SK-N-SH (cell line): ENCODE measurements at regions not wholly inside any gene's neighbourhood (a gene's known extent, or its start where the extent isn't known, plus 50 kb on each side); places are given as distances from the start of the nearest gene placed in this dataset.

Experiments used
- CTCF ChIA-PET: fragments of 300-600, 350-600 bp; formaldehyde crosslinking; extraction: SDS; loops from one replicate; lab custom pipeline; 2021; lab: Yijun Ruan, JAX
- POLR2A ChIA-PET: fragments of 350-600 bp; sonication (Branson Sonifier 250); formaldehyde crosslinking; extraction: SDS; loops from one replicate; lab custom pipeline; 2020; ENCODE audit warnings: antibody characterized with exemption, inconsistent platforms; lab: Yijun Ruan, JAX
- DNase-seq: peaks from one replicate; pipeline ENCODE4 v3.0.0; 2012
- H2AFZ ChIP-seq: fragments of 200-600 bp; sonication (generic); 2 replicates; pipeline ENCODE4 v1.8.1; 2016; ENCODE audit warnings: antibody characterized with exemption, mild to moderate bottlenecking, low read depth
- H3F3A ChIP-seq: fragments of 200-600 bp; sonication (generic); replicated peaks from 2 replicates; pipeline ENCODE3; 2016; ENCODE audit warnings: antibody characterized with exemption, mild to moderate bottlenecking; ENCODE audit not compliant: insufficient read depth
- H3K27ac ChIP-seq, 2 experiments: fragments of 200-500 bp in 1 of 2; fragments of 200-600 bp in 1 of 2; sonication (Bioruptor generic) in 1 of 2; sonication (generic), shearing (Covaris generic) in 1 of 2; 2 replicates each; pipeline versions ENCODE4 v1.5.1 to v1.6.1; 2014 to 2016; ENCODE audit warnings: low read depth in 2 of 2, inconsistent platforms in 1 of 2, low read length in 1 of 2, mild to moderate bottlenecking in 1 of 2, mixed read lengths in 1 of 2
- H3K27me3 ChIP-seq: fragments of 200-600 bp; sonication (generic), shearing (Covaris generic); 2 replicates; pipeline ENCODE4 v1.6.1; 2016; ENCODE audit warnings: mixed run types; ENCODE audit not compliant: insufficient read depth
- H3K36me3 ChIP-seq, 2 experiments: fragments of 200-500 bp in 1 of 2; fragments of 200-600 bp in 1 of 2; sonication (Bioruptor generic) in 1 of 2; sonication (generic) in 1 of 2; replicated peaks in 1 of 2; 2 replicates each; pipeline versions ENCODE3 to v1.5.1; 2014 to 2016; ENCODE audit warnings: low read length in 1 of 2, mild to moderate bottlenecking in 1 of 2; ENCODE audit not compliant: insufficient read depth in 2 of 2, control insufficient read depth in 1 of 2
- H3K4me1 ChIP-seq, 2 experiments: fragments of 200-500 bp in 1 of 2; fragments of 200-600 bp in 1 of 2; sonication (Bioruptor generic) in 1 of 2; sonication (generic), shearing (Covaris generic) in 1 of 2; 2 replicates each; pipeline versions ENCODE4 v1.5.1 to v1.6.1; 2014 to 2016; ENCODE audit warnings: low read depth in 1 of 2, low read length in 1 of 2, mixed run types in 1 of 2; ENCODE audit not compliant: insufficient read depth in 2 of 2, control insufficient read depth in 1 of 2
- H3K4me2 ChIP-seq: fragments of 200-600 bp; sonication (generic), shearing (Covaris generic); 2 replicates; pipeline ENCODE4 v1.6.1; 2017; ENCODE audit warnings: mixed run types
- H3K4me3 ChIP-seq, 2 experiments: fragments of 200-500 bp in 1 of 2; fragments of 200-600 bp in 1 of 2; sonication (Bioruptor generic) in 1 of 2; sonication (generic), shearing (Covaris generic) in 1 of 2; 2 replicates each; pipeline versions ENCODE4 v1.5.1 to v1.8.1; 2014 to 2016; ENCODE audit warnings: low read depth in 2 of 2, inconsistent platforms in 1 of 2, low read length in 1 of 2, mild to moderate bottlenecking in 1 of 2, mixed read lengths in 1 of 2, moderate library complexity in 1 of 2
- H3K79me2 ChIP-seq: fragments of 200-600 bp; sonication (generic); 2 replicates; pipeline ENCODE4 v1.8.1; 2017; ENCODE audit warnings: mild to moderate bottlenecking; ENCODE audit not compliant: insufficient read depth
- H3K9ac ChIP-seq: fragments of 200-600 bp; sonication (generic); 2 replicates; pipeline ENCODE4 v1.6.1; 2017; ENCODE audit warnings: mixed run types
- H3K9me2 ChIP-seq: fragments of 200-600 bp; sonication (generic); 2 replicates; pipeline ENCODE4 v1.6.1; 2017; ENCODE audit warnings: mixed run types
- H3K9me3 ChIP-seq: fragments of 200-600 bp; sonication (generic); 2 replicates; pipeline ENCODE4 v1.6.1; 2017; ENCODE audit warnings: mixed run types, mild to moderate bottlenecking, moderate library complexity
- H4K20me1 ChIP-seq: fragments of 200-600 bp; sonication (generic); 2 replicates; pipeline ENCODE4 v1.6.1; 2017; ENCODE audit warnings: mild to moderate bottlenecking, mixed run types; ENCODE audit not compliant: insufficient read depth
- CHD2 ChIP-seq: fragments of 150-350 bp; IDR thresholded peaks from 2 replicates; pipeline ENCODE4 v1.6.1; 2018; ENCODE audit warnings: low read length; ENCODE audit not compliant: partially characterized antibody
- ELF1 ChIP-seq: IDR thresholded peaks from 2 replicates; pipeline ENCODE4 v1.4.0; 2012
- EP300 ChIP-seq, 2 experiments: IDR thresholded peaks; 2 replicates each; pipeline versions ENCODE4 v1.4.0 to v1.6.1; 2012; ENCODE audit warnings: borderline replicate concordance in 1 of 2, low read depth in 1 of 2, low read length in 1 of 2
- EZH2phosphoT487 ChIP-seq: fragments of 200-600 bp; sonication (generic); IDR thresholded peaks from 2 replicates; pipeline ENCODE4 v1.6.1; 2017; ENCODE audit warnings: low read depth, mixed run types, mild to moderate bottlenecking, antibody characterized with exemption, moderate library complexity, borderline replicate concordance
- FOXJ3 ChIP-seq: sonication (generic); formaldehyde crosslinking; IDR thresholded peaks from 2 replicates; pipeline ENCODE4 v1.5.1; 2020; ENCODE audit warnings: mild to moderate bottlenecking, missing genetic modification reagents
- FOXM1 ChIP-seq: IDR thresholded peaks from 2 replicates; pipeline ENCODE4 v1.4.0; 2012; ENCODE audit warnings: low read depth, mild to moderate bottlenecking
- GABPA ChIP-seq: IDR thresholded peaks from 2 replicates; pipeline ENCODE4 v1.4.0; 2012; ENCODE audit warnings: low read depth, mild to moderate bottlenecking
- JUND ChIP-seq: IDR thresholded peaks from 2 replicates; pipeline ENCODE4 v1.4.0; 2012
- MXI1 ChIP-seq: IDR thresholded peaks from 2 replicates; pipeline ENCODE4 v1.6.1; 2012; ENCODE audit warnings: mild to moderate bottlenecking, low read depth, low read length, improper control_type of control experiment
- NFIC ChIP-seq: IDR thresholded peaks from 2 replicates; pipeline ENCODE4 v1.4.0; 2012; ENCODE audit warnings: borderline replicate concordance
- NRF1 ChIP-seq: IDR thresholded peaks from 2 replicates; pipeline ENCODE4 v1.6.1; 2012; ENCODE audit warnings: low read depth, mild to moderate bottlenecking, low read length
- PBX3 ChIP-seq: IDR thresholded peaks from 2 replicates; pipeline ENCODE4; 2012
- REST ChIP-seq: IDR thresholded peaks from 2 replicates; pipeline ENCODE4 v1.6.1; 2012; ENCODE audit warnings: mild to moderate bottlenecking, low read depth, low read length, moderate library complexity
- SIN3A ChIP-seq: IDR thresholded peaks from 2 replicates; pipeline ENCODE4 v1.6.1; 2012; ENCODE audit warnings: low read depth, mild to moderate bottlenecking, low read length, moderate library complexity, borderline replicate concordance
- SMC3 ChIP-seq: IDR thresholded peaks from 2 replicates; pipeline ENCODE4 v1.6.1; 2012; ENCODE audit warnings: low read depth, low read length, improper control_type of control experiment
- TAF1 ChIP-seq: IDR thresholded peaks from 2 replicates; pipeline ENCODE4 v1.6.1; 2012; ENCODE audit warnings: low read depth, mild to moderate bottlenecking, low read length, moderate library complexity, borderline replicate concordance
- TCF12 ChIP-seq: IDR thresholded peaks from 2 replicates; pipeline ENCODE4 v1.4.0; 2012
- USF2 ChIP-seq: fragments of 150-350 bp; IDR thresholded peaks from 2 replicates; pipeline ENCODE4 v1.6.1; 2017; ENCODE audit warnings: antibody characterized with exemption, low read length, low read depth, borderline replicate concordance
- YY1 ChIP-seq: IDR thresholded peaks from 2 replicates; pipeline ENCODE4 v1.4.0; 2012; ENCODE audit warnings: low read depth, mild to moderate bottlenecking
- ZBTB33 ChIP-seq: IDR thresholded peaks from 2 replicates; pipeline ENCODE4 v1.4.0; 2012; ENCODE audit warnings: low read depth, borderline replicate concordance
- WGBS: methylation state at CpG from one replicate; pipeline ENCODE4 v1.1.6; 2017; ENCODE audit warnings: low lambda C conversion rate; 5-methylcytosine and 5-hydroxymethylcytosine counted together

- no peaks in the 10 kb centered on the region for H3K27me3 ChIP-seq
- no peak overlapping the region for H3K27ac ChIP-seq
Measured at GRCh38 chr5:26749829-26750228, 288.6 kb downstream of the CDH9 start.

More at GRCh38 chr5:26749829-26750228, 288.6 kb downstream of the CDH9 start:
- ChIA-PET POLR2A (no interaction called here), CTCF (no interaction called here)
- no peak overlapping the region for H3K9ac ChIP-seq
- WGBS = 0% methylated on average over 1 of the region's 1 CpG
- TF ChIP-seq JUND (no peak), TAF1 (no peak), PBX3 (no peak), ZBTB33 (no peak), TCF12 (no peak), REST (no peak), FOXJ3 (no peak), NRF1 (no peak), USF2 (no peak), SIN3A (no peak), NFIC (no peak), YY1 (no peak), ELF1 (no peak), MXI1 (no peak), EP300 (IDR thresholded peaks at IDR 0.05; ENCODE audit: borderline replicate concordance in 1 of 2, low read depth in 1 of 2, low read length in 1 of 2) (no peak), SMC3 (no peak), FOXM1 (no peak), EZH2phosphoT487 (no peak), GABPA (no peak), CHD2 (no peak)
- H3K9me3 ChIP-seq = no peaks in the 10 kb centered on the region
- no peaks in the 10 kb centered on the region for H3F3A ChIP-seq
- no peaks in the 10 kb centered on the region for H3K79me2 ChIP-seq
- no peak overlapping the region for H3K4me3 ChIP-seq
- H4K20me1 ChIP-seq = no peaks in the 10 kb centered on the region
- no peak for DNase-seq
- H2AFZ ChIP-seq = no peak overlapping the region
- H3K9me2 ChIP-seq = no peaks in the 10 kb centered on the region
- H3K4me1 ChIP-seq = no peaks in the 10 kb centered on the region
- no peaks in the 10 kb centered on the region for H3K36me3 ChIP-seq
- H3K4me2 ChIP-seq = no peak overlapping the region
